Endothelial cell of umbilical vein (primary cell): ENCODE measurements at regions not wholly inside any gene's neighbourhood (a gene's known extent, or its start where the extent isn't known, plus 50 kb on each side); places are given as distances from the start of the nearest gene placed in this dataset.

Source experiments
- BruUV-seq: library from RNA; stranded (reverse); fragments of 400-500 nt; replicated peaks from 2 replicates; lab custom pipeline; 2021; lab: Mats Ljungman, UMichigan
- CTCF ChIA-PET: fragments of 300-600, 350-600 bp; sonication (Branson Sonifier 250); formaldehyde crosslinking; loops from one replicate; lab custom pipeline; 2021; ENCODE audit warnings: antibody characterized with exemption, inconsistent platforms; lab: Charles Lee
- POLR2A ChIA-PET: fragments of 300-600, 350-600 bp; sonication (Branson Sonifier 250); formaldehyde crosslinking; loops from one replicate; lab custom pipeline; 2021; ENCODE audit warnings: antibody characterized with exemption, inconsistent platforms; lab: Charles Lee
- DNase-seq: peaks from one replicate; pipeline ENCODE4 v3.0.0-alpha.2; 2011; ENCODE audit warnings: low read depth, low spot score
- FAIRE-seq: peaks from 2 replicates; lab custom pipeline; 2011; peaks lifted over from hg19 to GRCh38; lab: Jason Lieb, UNC
- H2AFZ ChIP-seq: 2 replicates; pipeline ENCODE4 v1.6.0; 2012; ENCODE audit warnings: low read depth, low read length, control low read depth, inconsistent platforms
- H3K27ac ChIP-seq: 2 replicates; pipeline ENCODE4 v1.5.1; 2011; ENCODE audit warnings: low read depth, mild to moderate bottlenecking, control low read depth, low read length, moderate library complexity; ENCODE audit not compliant: insufficient read depth
- H3K27me3 ChIP-seq, 2 experiments: 2 replicates each; pipeline versions ENCODE4 v1.6.0 to v1.6.1; 2011; ENCODE audit warnings: low read length in 2 of 2, mixed read lengths in 1 of 2; ENCODE audit not compliant: control insufficient read depth in 2 of 2, insufficient read depth in 2 of 2
- H3K36me3 ChIP-seq, 2 experiments: 2 replicates in 1 of 2; 3 replicates in 1 of 2; pipeline ENCODE4 v1.5.1; 2011; ENCODE audit warnings: low read length in 2 of 2, mild to moderate bottlenecking in 1 of 2, moderate library complexity in 1 of 2; ENCODE audit not compliant: control insufficient read depth in 2 of 2, insufficient read depth in 2 of 2; ENCODE audit errors: extremely low read depth in 1 of 2
- H3K4me1 ChIP-seq: 3 replicates; pipeline ENCODE4 v1.5.1; 2011; ENCODE audit warnings: mild to moderate bottlenecking, low read length; ENCODE audit not compliant: control insufficient read depth, insufficient read depth; ENCODE audit errors: extremely low read depth
- H3K4me2 ChIP-seq: 2 replicates; pipeline ENCODE4 v1.6.1; 2011; ENCODE audit warnings: low read length, control low read depth, mixed read lengths; ENCODE audit not compliant: insufficient read depth
- H3K4me3 ChIP-seq, 3 experiments: fragments of 200-600 bp in 1 of 3; sonication (generic), shearing (Covaris generic) in 1 of 3; replicated peaks in 1 of 3; 2 replicates each; pipeline ENCODE4 v1.5.1; 2011 to 2016; ENCODE audit warnings: control low read depth in 3 of 3, low read length in 3 of 3, mild to moderate bottlenecking in 2 of 3, inconsistent platforms in 1 of 3, low read depth in 1 of 3, moderate library complexity in 1 of 3; ENCODE audit not compliant: insufficient read depth in 1 of 3
- H3K79me2 ChIP-seq: 2 replicates; pipeline ENCODE4 v1.6.0; 2012; ENCODE audit warnings: low read length, inconsistent platforms; ENCODE audit not compliant: control insufficient read depth, insufficient read depth
- H3K9ac ChIP-seq: replicated peaks from 2 replicates; pipeline ENCODE3; 2011; ENCODE audit warnings: low read length, control low read depth; ENCODE audit not compliant: insufficient read depth; ENCODE audit errors: extremely low read depth
- H3K9me1 ChIP-seq: replicated peaks from 3 replicates; pipeline ENCODE4 v1.6.0; 2011; ENCODE audit warnings: mild to moderate bottlenecking, low read length; ENCODE audit not compliant: control insufficient read depth, insufficient read depth; ENCODE audit errors: extremely low read depth
- H3K9me3 ChIP-seq: replicated peaks from 2 replicates; pipeline ENCODE4 v1.5.1; 2012; ENCODE audit warnings: low read length, inconsistent platforms; ENCODE audit not compliant: control insufficient read depth, insufficient read depth
- H4K20me1 ChIP-seq: replicated peaks from 2 replicates; pipeline ENCODE3; 2011; ENCODE audit warnings: mild to moderate bottlenecking, low read length; ENCODE audit not compliant: control insufficient read depth, insufficient read depth; ENCODE audit errors: extremely low read depth
- EZH2 ChIP-seq: IDR thresholded peaks from 2 replicates; pipeline ENCODE4 v1.6.1; 2012; ENCODE audit warnings: borderline replicate concordance, low read depth, mild to moderate bottlenecking, moderate library complexity, low read length, inconsistent platforms; ENCODE audit not compliant: severe bottlenecking
- FOS ChIP-seq: IDR thresholded peaks from 2 replicates; pipeline ENCODE4 v1.6.1; 2011; ENCODE audit warnings: mild to moderate bottlenecking, low read length, moderate library complexity, borderline replicate concordance; ENCODE audit not compliant: insufficient read depth
- JUN ChIP-seq: IDR thresholded peaks from 2 replicates; pipeline ENCODE4 v1.6.1; 2011; ENCODE audit warnings: borderline replicate concordance, low read depth; ENCODE audit not compliant: insufficient read length, insufficient read depth
- POLR2A ChIP-seq: IDR thresholded peaks from 2 replicates; pipeline ENCODE4 v1.6.1; 2012; ENCODE audit warnings: low read depth, mild to moderate bottlenecking, control low read depth, low read length
- dilution Hi-C: fragments of 300-500 bp; cut with MboI; formaldehyde crosslinking; loops from one replicate; pipeline ENCODE4 v1.15.0; 2019; ENCODE audit warnings: low sequenced_read_pairs; ENCODE audit not compliant: extremely low pct_ligation_motif_present
- intact Hi-C: fragments of 100-400 bp; cut with micrococcal nuclease; formaldehyde crosslinking; loops from one replicate; pipeline ENCODE4 v1.10.0; 2022
- TF ChIP-seq, protein P1 (sequence below): IDR thresholded peaks from 2 replicates; pipeline ENCODE4 v1.6.1; 2011; ENCODE audit not compliant: insufficient read depth, insufficient read length

DNA sequence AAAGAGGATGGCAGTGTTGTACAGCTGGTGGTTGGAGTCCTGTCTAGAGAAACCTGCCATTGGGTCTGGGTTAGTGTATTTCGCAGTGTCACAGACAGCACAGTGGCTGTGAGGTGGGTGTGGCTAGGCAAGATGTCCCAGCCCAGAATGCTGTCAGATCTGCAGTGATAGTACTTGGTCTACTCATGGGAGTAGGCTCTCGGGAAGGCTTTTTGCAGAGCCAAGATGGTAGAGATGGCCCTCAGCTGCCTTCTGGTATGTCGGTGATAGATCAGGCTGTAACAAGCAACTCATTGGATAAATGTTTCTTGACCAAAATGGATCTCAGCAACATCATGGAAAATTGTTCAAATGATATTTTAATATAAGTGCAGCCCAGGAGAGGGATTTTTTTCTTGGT is 84.3 kb upstream of the WDR1 start:
- Histone ChIP-seq H3K27ac (no peak overlapping the region), H2AFZ (no peak overlapping the region), H3K9me3 (no peaks in the 10 kb centered on the region), H3K4me1 (no peaks in the 10 kb centered on the region), H3K9ac (no peak overlapping the region), H3K4me2 (no peak overlapping the region), H3K79me2 (no peaks in the 10 kb centered on the region), H3K36me3 (no peaks in the 10 kb centered on the region), H4K20me1 (no peaks in the 10 kb centered on the region), H3K9me1 (no peaks in the 10 kb centered on the region), H3K27me3 (no peaks in the 10 kb centered on the region), H3K4me3 (no peak overlapping the region)
- dilution Hi-C loops, result no loop called here
- intact Hi-C loops, result no loop called here
- POLR2A ChIA-PET, result no interaction called here
- CTCF ChIA-PET, result no interaction called here
- FAIRE-seq (no peak), DNase-seq (no peak)
- BruUV-seq, result no TSS peak
- no peak for TF ChIP-seq JUN
- TF ChIP-seq POLR2A, result no peak

DNA sequence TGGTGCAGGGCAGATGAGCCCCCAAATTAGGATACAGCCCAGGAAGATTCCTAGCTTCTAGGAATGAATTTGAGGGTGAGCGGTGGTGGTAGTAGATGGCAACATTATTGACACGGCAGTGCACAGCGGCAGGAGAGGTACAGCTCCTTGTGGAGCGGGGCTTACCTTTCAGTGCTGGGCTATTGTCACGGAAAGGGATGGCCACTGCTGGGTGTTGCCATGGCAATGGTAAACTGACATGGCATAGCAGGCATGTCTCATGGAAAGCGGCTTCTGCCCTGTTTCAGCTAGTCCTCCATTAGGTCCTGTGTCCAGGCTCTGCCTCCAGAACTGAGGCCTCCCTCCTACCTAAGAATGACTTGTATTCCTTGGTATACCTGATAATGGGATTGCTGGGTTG is 81.8 kb upstream of the WDR1 start:
- no peak for TF ChIP-seq POLR2A
- no peak for TF ChIP-seq JUN
- TF ChIP-seq, protein P1, sequence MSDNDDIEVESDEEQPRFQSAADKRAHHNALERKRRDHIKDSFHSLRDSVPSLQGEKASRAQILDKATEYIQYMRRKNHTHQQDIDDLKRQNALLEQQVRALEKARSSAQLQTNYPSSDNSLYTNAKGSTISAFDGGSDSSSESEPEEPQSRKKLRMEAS, result no peak
- no peak for TF ChIP-seq FOS
- TF ChIP-seq EZH2, result no peak
- no peak for FAIRE-seq
- BruUV-seq, result no TSS peak

More for the DNA sequence above, 81.8 kb upstream of the WDR1 start:
- H2AFZ ChIP-seq, result no peak overlapping the region
- no peaks in the 10 kb centered on the region for H3K36me3 ChIP-seq
- H3K4me1 ChIP-seq, result no peaks in the 10 kb centered on the region
- POLR2A ChIA-PET, result no interaction called here
- H3K4me2 ChIP-seq, result no peak overlapping the region
- no peak overlapping the region for H3K27ac ChIP-seq
- H3K9me3 ChIP-seq, result no peaks in the 10 kb centered on the region
- CTCF ChIA-PET, result interaction anchor here (1.1 kb wide), 1 partner anchor 33 kb away, joined by 3 read pairs; no protein-coding TSS in a partner anchor
- dilution Hi-C loops (no loop called here), intact Hi-C loops (no loop called here)
- no peaks in the 10 kb centered on the region for H3K79me2 ChIP-seq
- DNase-seq, result no peak
- H3K9me1 ChIP-seq, result no peaks in the 10 kb centered on the region
- H3K9ac ChIP-seq, result no peak overlapping the region
- no peak overlapping the region for H3K4me3 ChIP-seq
- no peaks in the 10 kb centered on the region for H3K27me3 ChIP-seq
- no peaks in the 10 kb centered on the region for H4K20me1 ChIP-seq
